Tibial nerve (tissue), 4 donors: ENCODE measurements at regions not wholly inside any gene's neighbourhood (a gene's known extent, or its start where the extent isn't known, plus 50 kb on each side); places are given as distances from the start of the nearest gene placed in this dataset.

ENCODE experiments used
- DNase-seq, 2 donors: peaks; one replicate each; pipeline ENCODE4 v3.0.0-alpha.2; 2019; ENCODE audit warnings: low spot score in 2 of 2
- H3K27ac ChIP-seq, 4 donors: fragments of 200-600 bp; sonication (generic) in 3 of 4; one replicate each; pipeline ENCODE4 v1.5.1; 2017 to 2019; ENCODE audit warnings: mild to moderate bottlenecking in 1 of 4
- H3K27me3 ChIP-seq, 2 donors: fragments of 200-600 bp; sonication (generic) in 1 of 2; one replicate each; pipeline versions ENCODE4 v1.5.1 to v1.6.0; 2017 to 2019
- H3K36me3 ChIP-seq, 3 donors: fragments of 200-600 bp; sonication (generic); one replicate each; pipeline ENCODE4 v1.5.1; 2018 to 2019
- H3K4me1 ChIP-seq, 4 donors: fragments of 200-600 bp; sonication (generic) in 3 of 4; one replicate each; pipeline ENCODE4 v1.5.1; 2017 to 2019
- H3K4me3 ChIP-seq, 4 donors: fragments of 200-600 bp; sonication (generic) in 3 of 4; one replicate each; pipeline ENCODE4 v1.5.1; 2017 to 2019; ENCODE audit warnings: mild to moderate bottlenecking in 1 of 4, moderate library complexity in 1 of 4
- H3K9me3 ChIP-seq, 4 donors: fragments of 200-600 bp; sonication (generic) in 3 of 4; one replicate each; pipeline ENCODE4 v1.5.1; 2017 to 2019
- EP300 ChIP-seq, 2 donors: sonication (generic); formaldehyde crosslinking; IDR thresholded peaks; one replicate each; pipeline ENCODE4 v1.6.1; 2017; ENCODE audit warnings: antibody characterized with exemption in 2 of 2, mild to moderate bottlenecking in 1 of 2
- POLR2A ChIP-seq, 2 donors: fragments of 450-650 bp; IDR thresholded peaks; one replicate each; pipeline ENCODE4 v1.6.1; 2017; ENCODE audit warnings: antibody characterized with exemption in 2 of 2, mild to moderate bottlenecking in 2 of 2, moderate library complexity in 2 of 2
- WGBS, 2 donors: methylation state at CpG; one replicate each; pipeline ENCODE4 v1.1.5; 2018; 5-methylcytosine and 5-hydroxymethylcytosine counted together
- TF ChIP-seq, protein P1 (sequence below), 5 experiments: fragments of 200-600 bp in 3 of 5; fragments of 450-650 bp in 2 of 5; sonication (generic) in 3 of 5; IDR thresholded peaks; one replicate each; pipeline ENCODE4 v1.5.1; 2016 to 2019; ENCODE audit warnings: antibody characterized with exemption in 5 of 5, mild to moderate bottlenecking in 3 of 5, moderate library complexity in 2 of 5

DNA sequence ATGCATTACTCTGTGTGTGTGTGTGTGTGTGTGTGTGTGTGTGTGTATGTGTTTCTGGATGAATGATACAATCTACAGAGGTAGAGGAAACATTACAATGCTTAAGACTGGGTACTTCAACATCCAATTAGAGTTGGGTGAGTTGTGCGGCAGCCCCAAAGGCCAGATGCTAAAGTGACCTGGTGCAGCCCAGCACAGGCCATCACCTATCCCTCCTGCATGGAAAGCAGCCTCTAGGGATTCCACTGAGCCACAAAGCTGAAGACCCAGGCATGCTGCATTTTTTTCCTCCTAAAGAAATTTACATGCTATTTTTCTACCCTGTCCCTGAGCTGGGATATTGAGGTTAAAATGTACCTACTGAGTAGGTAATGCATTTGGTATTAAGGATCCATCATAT, 79.1 kb upstream of the ETAA1 start:
- no peak overlapping the region for H3K4me3 ChIP-seq
- TF ChIP-seq EP300 (IDR thresholded peaks at IDR 0.05) = no peak
- TF ChIP-seq POLR2A (IDR thresholded peaks at IDR 0.05) = no peak
- TF ChIP-seq, protein P1, sequence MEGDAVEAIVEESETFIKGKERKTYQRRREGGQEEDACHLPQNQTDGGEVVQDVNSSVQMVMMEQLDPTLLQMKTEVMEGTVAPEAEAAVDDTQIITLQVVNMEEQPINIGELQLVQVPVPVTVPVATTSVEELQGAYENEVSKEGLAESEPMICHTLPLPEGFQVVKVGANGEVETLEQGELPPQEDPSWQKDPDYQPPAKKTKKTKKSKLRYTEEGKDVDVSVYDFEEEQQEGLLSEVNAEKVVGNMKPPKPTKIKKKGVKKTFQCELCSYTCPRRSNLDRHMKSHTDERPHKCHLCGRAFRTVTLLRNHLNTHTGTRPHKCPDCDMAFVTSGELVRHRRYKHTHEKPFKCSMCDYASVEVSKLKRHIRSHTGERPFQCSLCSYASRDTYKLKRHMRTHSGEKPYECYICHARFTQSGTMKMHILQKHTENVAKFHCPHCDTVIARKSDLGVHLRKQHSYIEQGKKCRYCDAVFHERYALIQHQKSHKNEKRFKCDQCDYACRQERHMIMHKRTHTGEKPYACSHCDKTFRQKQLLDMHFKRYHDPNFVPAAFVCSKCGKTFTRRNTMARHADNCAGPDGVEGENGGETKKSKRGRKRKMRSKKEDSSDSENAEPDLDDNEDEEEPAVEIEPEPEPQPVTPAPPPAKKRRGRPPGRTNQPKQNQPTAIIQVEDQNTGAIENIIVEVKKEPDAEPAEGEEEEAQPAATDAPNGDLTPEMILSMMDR (IDR thresholded peaks at IDR 0.05) = no peak
- H3K9me3 ChIP-seq = no peaks in the 10 kb centered on the region
- H3K36me3 ChIP-seq = no peaks in the 10 kb centered on the region
- peaks cover 0 to 19% (median 0%) of the 10 kb centered on the region in 4 donors for H3K4me1 ChIP-seq
- DNase-seq = no peak
- WGBS, 2 donors = 100% methylated on average over 1 of the region's 1 CpG
- H3K27me3 ChIP-seq = no peaks in the 10 kb centered on the region
- no peak overlapping the region for H3K27ac ChIP-seq

DNA sequence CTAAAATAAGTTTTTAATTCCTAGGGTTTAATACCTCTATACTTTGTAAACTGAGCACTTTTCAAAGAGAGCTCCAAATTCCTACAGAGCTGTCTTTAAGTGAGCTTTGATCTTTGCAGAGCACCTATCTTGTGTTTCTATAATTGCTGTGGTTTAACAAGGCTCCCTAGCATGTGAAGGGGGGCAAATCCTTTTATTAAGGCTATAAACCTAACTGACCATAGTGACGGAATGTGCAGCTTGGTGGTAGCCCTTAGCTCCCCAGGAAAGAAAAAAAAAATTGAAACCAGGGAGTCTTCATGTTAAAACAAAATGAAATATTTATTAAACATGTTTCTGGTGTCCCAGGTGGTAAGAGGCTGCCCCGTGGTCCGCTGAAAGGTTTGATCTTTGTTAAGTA, 78.6 kb upstream of the ETAA1 start:
- no peak overlapping the region for H3K27ac ChIP-seq
- TF ChIP-seq, protein P1 (IDR thresholded peaks at IDR 0.05) = no peak
- TF ChIP-seq POLR2A (IDR thresholded peaks at IDR 0.05) (no peak), EP300 (IDR thresholded peaks at IDR 0.05) (no peak)
- peaks cover 0 to 19% (median 0%) of the 10 kb centered on the region in 4 donors for H3K4me1 ChIP-seq
- no peaks in the 10 kb centered on the region for H3K27me3 ChIP-seq
- no peak for DNase-seq
- no peaks in the 10 kb centered on the region for H3K36me3 ChIP-seq
- 80 to 83% methylated on average over 3 of the region's 3 CpGs for WGBS, 2 donors
- H3K4me3 ChIP-seq = no peak overlapping the region
- no peaks in the 10 kb centered on the region for H3K9me3 ChIP-seq

DNA sequence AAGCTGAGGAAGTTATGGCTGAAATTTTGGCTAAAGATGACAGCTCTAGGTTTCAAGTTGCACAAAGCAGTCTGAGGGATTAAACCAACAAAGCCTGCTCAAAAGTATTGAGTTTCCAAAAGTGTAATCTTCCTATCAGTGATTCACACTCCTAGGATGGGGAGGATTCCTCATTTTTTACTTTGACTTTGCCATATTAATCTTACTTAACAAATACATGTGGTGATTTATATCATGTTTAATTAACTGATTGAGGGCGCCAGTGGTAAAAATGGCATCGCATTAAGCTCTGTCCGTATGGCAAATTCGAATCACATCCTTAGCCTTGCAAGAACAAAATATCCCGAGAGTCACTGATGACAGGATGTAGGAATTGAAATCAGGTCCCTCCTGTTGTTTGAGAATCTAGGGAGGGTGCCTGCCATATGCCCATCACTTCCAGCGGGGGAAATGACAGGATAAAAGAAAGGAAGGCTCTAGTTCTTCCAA, 78.1 kb upstream of the ETAA1 start:
- H3K27ac ChIP-seq = no peak overlapping the region
- 76 to 81% methylated on average over 6 of the region's 6 CpGs for WGBS, 2 donors
- TF ChIP-seq POLR2A (IDR thresholded peaks at IDR 0.05) (no peak), EP300 (IDR thresholded peaks at IDR 0.05) (no peak)
- TF ChIP-seq, protein P1 (IDR thresholded peaks at IDR 0.05) = no peak
- DNase-seq = no peak
- no peaks in the 10 kb centered on the region for H3K9me3 ChIP-seq
- no peaks in the 10 kb centered on the region for H3K36me3 ChIP-seq
- H3K4me3 ChIP-seq = no peak overlapping the region
- no peaks in the 10 kb centered on the region for H3K27me3 ChIP-seq
- H3K4me1 ChIP-seq = peaks cover 0 to 19% (median 0%) of the 10 kb centered on the region in 4 donors

DNA sequence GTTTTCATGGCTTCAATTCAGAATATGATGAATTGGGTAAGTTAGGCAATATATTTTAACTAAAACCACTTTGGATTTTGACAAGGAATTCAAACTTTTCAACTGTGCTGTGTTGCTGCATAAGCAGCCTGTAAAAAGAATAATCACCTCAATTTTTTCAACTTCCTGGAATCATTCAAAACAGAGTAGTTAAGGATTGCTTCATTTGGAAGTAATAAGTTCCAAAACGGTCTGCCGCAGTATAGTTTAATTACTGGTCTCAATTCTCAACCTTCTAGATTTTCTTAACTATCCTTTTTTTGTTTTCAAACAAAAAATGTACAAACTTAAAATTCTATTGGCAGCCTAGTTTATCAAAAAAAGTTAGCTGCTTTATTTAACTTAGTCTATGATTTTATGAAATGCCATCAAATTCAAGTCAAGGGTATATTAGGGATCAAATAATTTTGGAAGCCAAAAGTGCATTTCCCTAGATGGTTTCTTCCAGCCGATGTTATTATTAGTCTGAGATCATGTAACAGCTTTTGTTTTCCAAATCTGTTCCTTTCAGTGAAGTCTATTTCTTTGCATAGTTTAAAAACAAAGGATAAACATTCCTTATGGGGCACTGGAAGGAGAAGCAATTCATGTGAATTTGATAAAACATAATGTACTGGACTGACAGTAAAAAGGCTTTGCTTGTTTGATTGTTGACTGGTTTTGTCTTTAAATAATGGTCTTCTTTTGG, 76.1 kb upstream of the ETAA1 start:
- TF ChIP-seq POLR2A (IDR thresholded peaks at IDR 0.05) (no peak), EP300 (IDR thresholded peaks at IDR 0.05) (no peak)
- TF ChIP-seq, protein P1 (IDR thresholded peaks at IDR 0.05) = no peak
- no peaks in the 10 kb centered on the region for H3K36me3 ChIP-seq
- peaks cover 0 to 19% (median 0%) of the 10 kb centered on the region in 4 donors for H3K4me1 ChIP-seq
- H3K27ac ChIP-seq = peak overlapping the region in 1 of 4 donors; percentile 6
- no peak overlapping the region for H3K4me3 ChIP-seq
- WGBS, 2 donors = 32 to 36% methylated on average over 3 of the region's 3 CpGs
- H3K9me3 ChIP-seq = no peaks in the 10 kb centered on the region
- no peak for DNase-seq
- no peaks in the 10 kb centered on the region for H3K27me3 ChIP-seq

DNA sequence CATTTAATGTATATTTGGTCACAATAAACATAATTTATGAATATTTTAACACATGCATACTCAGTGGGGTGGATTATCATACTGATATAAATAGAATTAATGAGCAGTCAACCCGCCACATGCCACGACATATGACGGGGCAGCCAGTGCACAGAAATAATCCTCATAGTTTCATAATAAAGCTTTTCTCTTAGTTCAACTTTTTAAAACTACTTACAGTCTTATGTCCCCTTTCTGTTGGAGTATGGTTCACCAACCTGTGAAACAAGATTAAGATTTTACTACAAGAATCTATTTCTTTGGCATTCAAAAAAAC, 75.6 kb upstream of the ETAA1 start:
- no peaks in the 10 kb centered on the region for H3K36me3 ChIP-seq
- H3K27me3 ChIP-seq = no peaks in the 10 kb centered on the region
- no peaks in the 10 kb centered on the region for H3K9me3 ChIP-seq
- WGBS, 2 donors = 59 to 66% methylated on average over 3 of the region's 3 CpGs
- peaks cover 0 to 19% (median 0%) of the 10 kb centered on the region in 4 donors for H3K4me1 ChIP-seq
- H3K27ac ChIP-seq = peak overlapping the region in 2 of 4 donors; percentile 0 to 6
- TF ChIP-seq, protein P1 (IDR thresholded peaks at IDR 0.05) = no peak
- TF ChIP-seq POLR2A (IDR thresholded peaks at IDR 0.05) = no peak
- TF ChIP-seq EP300 (IDR thresholded peaks at IDR 0.05) = no peak
- DNase-seq = no peak
- no peak overlapping the region for H3K4me3 ChIP-seq
